H1 (cell line): ENCODE measurements at regions not wholly inside any gene's neighbourhood (a gene's known extent, or its start where the extent isn't known, plus 50 kb on each side); places are given as distances from the start of the nearest gene placed in this dataset.

ENCODE experiments used
- CTCF ChIA-PET: fragments of 300-600 bp; sonication (Branson Sonifier 250); formaldehyde crosslinking; loops from one replicate; lab custom pipeline; 2021; ENCODE audit not compliant: partially characterized antibody; lab: Charles Lee
- POLR2A ChIA-PET: fragments of 300-600 bp; sonication (Branson Sonifier 250); formaldehyde crosslinking; loops from one replicate; lab custom pipeline; 2021; ENCODE audit warnings: inconsistent platforms; ENCODE audit not compliant: partially characterized antibody; lab: Charles Lee
- DNase-seq, 2 experiments: peaks; one replicate each; pipeline versions ENCODE4 v3.0.0 to v3.0.0-alpha.2; 2010 to 2022; ENCODE audit warnings: low spot score in 2 of 2, low read depth in 1 of 2, mixed read lengths in 1 of 2
- FAIRE-seq: peaks from 2 replicates; lab custom pipeline; 2011; peaks lifted over from hg19 to GRCh38; lab: Jason Lieb, UNC
- H2AFZ ChIP-seq: 2 replicates; pipeline ENCODE4 v1.8.1; 2012; ENCODE audit warnings: low read length, inconsistent platforms
- H2AK5ac ChIP-seq: 2 replicates; pipeline ENCODE4 v1.6.1; 2013; ENCODE audit warnings: low read depth, low read length
- H2BK120ac ChIP-seq: replicated peaks from 2 replicates; pipeline ENCODE3; 2013; ENCODE audit warnings: low read depth, low read length, inconsistent platforms
- H2BK12ac ChIP-seq: 2 replicates; pipeline ENCODE4 v1.6.1; 2013; ENCODE audit warnings: low read depth, low read length
- H2BK15ac ChIP-seq: 2 replicates; pipeline ENCODE4 v1.6.1; 2013; ENCODE audit warnings: low read length
- H2BK20ac ChIP-seq: 2 replicates; pipeline ENCODE4 v1.6.1; 2013; ENCODE audit warnings: low read length
- H2BK5ac ChIP-seq: 2 replicates; pipeline ENCODE4 v1.6.1; 2013; ENCODE audit warnings: low read depth, low read length
- H3K14ac ChIP-seq: 2 replicates; pipeline ENCODE4 v1.6.1; 2013; ENCODE audit warnings: inconsistent platforms; ENCODE audit not compliant: insufficient read length
- H3K18ac ChIP-seq: 2 replicates; pipeline ENCODE4 v1.6.1; 2013; ENCODE audit warnings: low read length; ENCODE audit errors: extremely low read depth
- H3K23ac ChIP-seq: 2 replicates; pipeline ENCODE4 v1.6.1; 2013; ENCODE audit warnings: inconsistent platforms; ENCODE audit not compliant: insufficient read length
- H3K23me2 ChIP-seq: 2 replicates; pipeline ENCODE4 v1.6.1; 2013; ENCODE audit warnings: low read depth, low read length
- H3K27ac ChIP-seq: 2 replicates; pipeline ENCODE4 v1.6.1; 2011; ENCODE audit warnings: low read depth, low read length, inconsistent platforms
- H3K27me3 ChIP-seq, 4 experiments: replicated peaks in 1 of 4; 1 replicate in 1 of 4; 2 replicates in 3 of 4; pipeline versions ENCODE4 v1.6.1 to v1.8.1; 2011 to 2013; ENCODE audit warnings: low read length in 3 of 4, mild to moderate bottlenecking in 3 of 4, inconsistent platforms in 2 of 4, mixed read lengths in 2 of 4, moderate library complexity in 1 of 4; ENCODE audit not compliant: control insufficient read depth in 3 of 4, insufficient read depth in 3 of 4; ENCODE audit errors: extremely low read depth in 1 of 4
- H3K36me3 ChIP-seq, 4 experiments: 2 replicates each; pipeline versions ENCODE4 v1.6.1 to v1.8.1; 2011 to 2013; ENCODE audit warnings: mild to moderate bottlenecking in 4 of 4, low read length in 3 of 4, moderate library complexity in 2 of 4, control low read depth in 1 of 4, inconsistent platforms in 1 of 4; ENCODE audit not compliant: insufficient read depth in 4 of 4, control insufficient read depth in 2 of 4
- H3K4ac ChIP-seq: replicated peaks from 2 replicates; pipeline ENCODE3; 2013; ENCODE audit warnings: low read length, low read depth, mixed read lengths, inconsistent platforms; ENCODE audit not compliant: insufficient read length
- H3K4me1 ChIP-seq, 4 experiments: replicated peaks in 1 of 4; 1 replicate in 1 of 4; 2 replicates in 3 of 4; pipeline versions ENCODE4 v1.6.1 to v1.8.1; 2011 to 2013; ENCODE audit warnings: low read length in 3 of 4, inconsistent platforms in 2 of 4, mixed read lengths in 1 of 4; ENCODE audit not compliant: insufficient read depth in 4 of 4, control insufficient read depth in 3 of 4
- H3K4me2 ChIP-seq, 2 experiments: 2 replicates each; pipeline versions ENCODE4 v1.6.1 to v1.8.1; 2011 to 2013; ENCODE audit warnings: low read depth in 2 of 2, low read length in 2 of 2, control low read depth in 1 of 2, inconsistent platforms in 1 of 2, mild to moderate bottlenecking in 1 of 2; ENCODE audit not compliant: insufficient read depth in 1 of 2
- H3K4me3 ChIP-seq, 4 experiments: fragments of 200-600, 300-600 bp in 1 of 4; sonication (generic), shearing (Covaris generic), sonication (Bioruptor Twin) in 1 of 4; 2 replicates each; pipeline versions ENCODE4 v1.5.1 to v1.8.1; 2011 to 2016; ENCODE audit warnings: low read length in 4 of 4, low read depth in 3 of 4, control low read depth in 2 of 4, inconsistent platforms in 2 of 4, mild to moderate bottlenecking in 2 of 4, mixed read lengths in 1 of 4, moderate library complexity in 1 of 4; ENCODE audit not compliant: insufficient read depth in 2 of 4; ENCODE audit errors: extremely low read depth in 1 of 4
- H3K56ac ChIP-seq: replicated peaks from 2 replicates; pipeline ENCODE3; 2013; ENCODE audit warnings: low read depth, mild to moderate bottlenecking, mixed read lengths, low read length, inconsistent platforms; ENCODE audit not compliant: insufficient read length
- H3K79me1 ChIP-seq: 2 replicates; pipeline ENCODE4 v1.6.1; 2013; ENCODE audit warnings: low read depth, low read length, control low read depth
- H3K79me2 ChIP-seq, 2 experiments: 2 replicates each; pipeline versions ENCODE4 v1.6.1 to v1.8.1; 2012 to 2013; ENCODE audit warnings: low read length in 2 of 2, mild to moderate bottlenecking in 2 of 2, inconsistent platforms in 1 of 2; ENCODE audit not compliant: insufficient read depth in 2 of 2, control insufficient read depth in 1 of 2
- H3K9ac ChIP-seq, 4 experiments: replicated peaks in 1 of 4; 1 replicate in 1 of 4; 2 replicates in 3 of 4; pipeline versions ENCODE4 v1.6.1 to v1.8.1; 2011 to 2013; ENCODE audit warnings: low read depth in 3 of 4, low read length in 3 of 4, control low read depth in 2 of 4, mild to moderate bottlenecking in 2 of 4, moderate library complexity in 2 of 4, inconsistent platforms in 1 of 4; ENCODE audit errors: extremely low read depth in 1 of 4
- H3K9me3 ChIP-seq, 2 experiments: 2 replicates each; pipeline versions ENCODE4 v1.6.1 to v1.8.1; 2012 to 2013; ENCODE audit warnings: mild to moderate bottlenecking in 2 of 2, moderate library complexity in 2 of 2, control low read depth in 1 of 2, inconsistent platforms in 1 of 2, low read depth in 1 of 2, low read length in 1 of 2, mixed read lengths in 1 of 2; ENCODE audit not compliant: insufficient read depth in 2 of 2
- H4K20me1 ChIP-seq, 2 experiments: replicated peaks in 1 of 2; 2 replicates each; pipeline versions ENCODE3 to v1.8.1; 2011 to 2013; ENCODE audit warnings: inconsistent platforms in 2 of 2, low read length in 2 of 2, mild to moderate bottlenecking in 1 of 2; ENCODE audit not compliant: insufficient read depth in 2 of 2, control insufficient read depth in 1 of 2
- H4K5ac ChIP-seq: 2 replicates; pipeline ENCODE4 v1.6.1; 2013; ENCODE audit warnings: low read length, low read depth, mixed read lengths, inconsistent platforms; ENCODE audit not compliant: insufficient read length
- H4K8ac ChIP-seq: 2 replicates; pipeline ENCODE4 v1.8.0; 2013; ENCODE audit warnings: mild to moderate bottlenecking, moderate library complexity, low read length, inconsistent platforms; ENCODE audit not compliant: insufficient read depth; ENCODE audit errors: extremely low read depth
- H4K91ac ChIP-seq: replicated peaks from 2 replicates; pipeline ENCODE3; 2013; ENCODE audit warnings: low read length, mixed read lengths, inconsistent platforms; ENCODE audit not compliant: insufficient read length
- SP1 ChIP-seq: IDR thresholded peaks from 2 replicates; pipeline ENCODE4 v1.6.1; 2011; ENCODE audit warnings: low read depth, low read length
- ZNF274 ChIP-seq: IDR thresholded peaks from 2 replicates; pipeline ENCODE4 v1.7.0; 2012; ENCODE audit warnings: low read length, borderline replicate concordance; ENCODE audit errors: extremely low read depth
- WGBS, 2 experiments: shearing (Covaris generic) in 1 of 2; methylation state at CpG; one replicate each; pipeline versions ENCODE4 v1.1.6 to v1.1.7; 2013 to 2015; ENCODE audit warnings: low lambda C conversion rate in 2 of 2, mixed read lengths in 2 of 2, inconsistent platforms in 1 of 2, low coverage in 1 of 2, missing lambda C conversion rate in 1 of 2; ENCODE audit not compliant: insufficient replicate concordance in 2 of 2, insufficient coverage in 1 of 2, insufficient read length in 1 of 2; ENCODE audit errors: extremely low coverage in 1 of 2, missing lambda C conversion rate in 1 of 2; 5-methylcytosine and 5-hydroxymethylcytosine counted together

DNA sequence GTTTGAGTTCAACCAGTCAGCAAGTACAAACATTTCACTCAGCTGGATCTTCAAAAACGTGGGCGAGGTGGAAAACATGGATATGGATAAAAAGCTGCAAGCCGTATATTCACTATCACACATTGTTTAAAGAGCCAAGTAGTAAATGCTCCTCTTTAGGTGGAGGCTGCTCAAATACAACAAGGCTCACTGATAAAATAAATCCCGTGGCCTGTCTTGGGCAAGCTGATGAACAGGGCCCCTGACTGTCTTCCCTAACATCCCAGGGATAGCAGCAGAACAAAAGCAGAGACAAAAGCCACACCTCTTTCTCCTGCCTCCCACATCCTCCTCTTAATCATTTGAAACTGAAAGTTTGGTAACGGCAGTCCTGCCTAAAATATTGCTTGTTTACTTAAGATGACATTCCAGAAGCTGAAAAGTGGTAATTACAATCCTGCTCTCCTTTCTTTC, 357.7 kb downstream of the TTLL7 start:
- peak overlapping the region; percentile 22; the same call in 1 of the 2 replicates for H2AFZ ChIP-seq
- DNase-seq, result no peak

More for the DNA sequence above, 357.7 kb downstream of the TTLL7 start:
- H3K4me3 ChIP-seq, result no peak overlapping the region
- no peaks in the 10 kb centered on the region for H3K23me2 ChIP-seq
- no peak overlapping the region for H3K14ac ChIP-seq
- H4K8ac ChIP-seq, result no peak overlapping the region
- H4K5ac ChIP-seq, result no peak overlapping the region
- H2BK12ac ChIP-seq, result no peak overlapping the region
- no peaks in the 10 kb centered on the region for H3K79me2 ChIP-seq
- CTCF ChIA-PET, result interaction anchor here (1.7 kb wide), 1 partner anchor 32 kb away, joined by 3 read pairs; no protein-coding TSS in a partner anchor
- no peak overlapping the region for H3K27ac ChIP-seq
- no peak overlapping the region for H3K56ac ChIP-seq
- no peaks in the 10 kb centered on the region for H3K79me1 ChIP-seq
- H3K4me2 ChIP-seq, result no peak overlapping the region; a peak in 1 of 4 replicates
- no peak overlapping the region for H3K9ac ChIP-seq
- no peak overlapping the region for H2BK15ac ChIP-seq
- no peaks in the 10 kb centered on the region; a peak in 1 of 7 replicates for H3K4me1 ChIP-seq
- no peak overlapping the region for H2BK20ac ChIP-seq
- H2BK120ac ChIP-seq, result no peak overlapping the region
- POLR2A ChIA-PET, result no interaction called here
- H3K4ac ChIP-seq, result no peak overlapping the region
- H2AK5ac ChIP-seq, result no peak overlapping the region
- 48% methylated on average over 5 of the region's 5 CpGs; no CpG with 5 or more reads in 1 of the 2 experiments for WGBS, 2 experiments
- no peaks in the 10 kb centered on the region for H3K27me3 ChIP-seq
- H3K36me3 ChIP-seq, result no peaks in the 10 kb centered on the region
- H3K18ac ChIP-seq, result no peak overlapping the region
- no peak for FAIRE-seq
- H2BK5ac ChIP-seq, result no peak overlapping the region
- no peaks in the 10 kb centered on the region for H3K9me3 ChIP-seq
- H4K20me1 ChIP-seq, result no peaks in the 10 kb centered on the region
- H3K23ac ChIP-seq, result no peak overlapping the region
- no peak overlapping the region for H4K91ac ChIP-seq
- TF ChIP-seq ZNF274 (no peak), SP1 (peak; percentile 61; the same call in 1 of the 2 replicates)
- TF ChIP-seq, all 59 proteins: peak for 1
